HK-2 (cell line): ENCODE measurements at regions not wholly inside any gene's neighbourhood (a gene's known extent, or its start where the extent isn't known, plus 50 kb on each side); places are given as distances from the start of the nearest gene placed in this dataset.
A peak's percentile ranks its signal among the peaks of the same experiment; 100 is the strongest.
"Not testable (repeated sequence)": the region's sequence is repeated elsewhere in the genome, so short reads cannot be mapped to it uniquely, and the experiment has no call there.

ENCODE experiments used
- DNase-seq: peaks from one replicate; pipeline ENCODE4 v3.0.0-alpha.2; 2018; ENCODE audit not compliant: unreplicated experiment

- no peak for DNase-seq
These were observed 141.6 kb downstream of the KCNJ12 start for GRCh38 chr17:21517538-21518293.

- no peak for DNase-seq
These were observed 146.7 kb downstream of the KCNJ12 start for GRCh38 chr17:21522755-21523336.

- DNase-seq = no peak
These were observed 147.5 kb downstream of the KCNJ12 start for GRCh38 chr17:21523497-21524210.

- DNase-seq = no peak
These were observed 148.0 kb downstream of the KCNJ12 start for GRCh38 chr17:21524211-21524591.

- DNase-seq = no peak
These were observed 149.4 kb downstream of the KCNJ12 start for GRCh38 chr17:21525464-21526130.

- no peak for DNase-seq
These were observed 152.0 kb downstream of the KCNJ12 start for GRCh38 chr17:21528031-21528695.

GRCh38 chr17:21530311-21530710 is 154.2 kb downstream of the KCNJ12 start:
- no peak for DNase-seq

- no peak for DNase-seq
These were observed 154.7 kb downstream of the KCNJ12 start for GRCh38 chr17:21530841-21531240.

GRCh38 chr17:21532763-21533385 is 156.7 kb downstream of the KCNJ12 start:
- DNase-seq = no peak

- DNase-seq = no peak
These were observed 156.5 kb upstream of the KCNJ18 start for GRCh38 chr17:21535686-21536375.

- no peak for DNase-seq
These were observed 155.0 kb upstream of the KCNJ18 start for GRCh38 chr17:21537302-21537701.

GRCh38 chr17:21538615-21539014 is 153.7 kb upstream of the KCNJ18 start:
- DNase-seq = no peak

GRCh38 chr17:21539146-21539545 is 153.2 kb upstream of the KCNJ18 start:
- no peak for DNase-seq

- DNase-seq = no peak
These were observed 151.8 kb upstream of the KCNJ18 start for GRCh38 chr17:21540502-21540901.

- DNase-seq = no peak
These were observed 150.3 kb upstream of the KCNJ18 start for GRCh38 chr17:21542070-21542469.

GRCh38 chr17:21542991-21543390 is 149.3 kb upstream of the KCNJ18 start:
- no peak for DNase-seq

GRCh38 chr17:21545064-21545463 is 147.3 kb upstream of the KCNJ18 start:
- no peak for DNase-seq

- DNase-seq = no peak
These were observed 144.1 kb upstream of the KCNJ18 start for GRCh38 chr17:21548236-21548635.

GRCh38 chr17:21549107-21549687 is 143.1 kb upstream of the KCNJ18 start:
- peak; percentile 10 for DNase-seq

- not testable (repeated sequence) for DNase-seq
These were observed 142.3 kb upstream of the KCNJ18 start for GRCh38 chr17:21550031-21550430.
